OCI-LY3 (cell line): ENCODE measurements at regions not wholly inside any gene's neighbourhood (a gene's known extent, or its start where the extent isn't known, plus 50 kb on each side); places are given as distances from the start of the nearest gene placed in this dataset.

Source experiments
- EZH2phosphoT487 ChIP-seq: fragments of 200-600 bp; shearing (Covaris generic); IDR thresholded peaks from 2 replicates; pipeline ENCODE4 v1.6.1; 2018; ENCODE audit warnings: antibody characterized with exemption, mixed run types, low read depth
- TF ChIP-seq, protein P1 (sequence below): fragments of 200-600, 300-600 bp; sonication (generic); IDR thresholded peaks from 2 replicates; pipeline ENCODE4 v1.5.1; 2014; ENCODE audit warnings: antibody characterized with exemption, low read length, low read depth

DNA sequence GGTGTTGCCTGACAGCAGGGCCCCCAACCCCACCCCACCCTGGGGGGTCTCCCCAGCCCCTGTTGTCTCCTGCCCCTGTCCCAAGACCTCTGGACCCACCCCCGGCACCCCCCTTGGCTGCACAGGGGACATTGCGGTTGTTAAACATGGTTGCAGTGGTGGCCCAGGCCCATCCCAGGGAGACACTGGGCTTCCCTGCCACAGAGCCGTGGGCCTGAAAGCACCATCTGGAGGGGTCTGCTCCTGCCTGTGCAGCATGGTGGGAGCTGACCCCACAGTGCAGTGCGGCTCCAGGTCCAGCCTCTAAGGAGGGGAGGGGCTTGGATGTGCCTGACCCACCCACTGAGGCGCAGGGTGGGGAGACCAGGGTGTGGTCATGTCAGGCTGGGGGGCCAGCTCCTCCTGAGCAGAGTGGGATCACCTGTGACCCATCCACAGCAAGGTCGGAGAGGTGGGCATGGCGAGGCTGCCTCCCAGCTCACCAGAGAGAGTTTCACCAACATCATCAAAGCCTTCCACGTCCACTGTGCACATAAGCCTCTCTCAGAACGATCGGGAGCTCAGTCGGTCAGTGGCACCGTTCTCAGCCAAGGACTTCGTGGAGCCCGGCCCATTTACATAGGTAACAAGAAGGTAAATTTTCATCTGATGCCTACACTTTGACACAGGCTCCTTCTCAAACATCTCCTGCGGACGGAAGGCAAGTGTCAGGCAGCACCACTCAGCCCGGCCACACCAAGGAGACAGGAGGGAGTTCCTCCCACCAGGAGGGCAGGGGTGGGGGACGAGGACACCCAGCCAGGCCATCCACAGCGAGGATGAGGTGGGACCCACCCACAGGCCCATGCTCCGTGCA lies 201.1 kb downstream of the BRD1 start:
- TF ChIP-seq, protein P1, sequence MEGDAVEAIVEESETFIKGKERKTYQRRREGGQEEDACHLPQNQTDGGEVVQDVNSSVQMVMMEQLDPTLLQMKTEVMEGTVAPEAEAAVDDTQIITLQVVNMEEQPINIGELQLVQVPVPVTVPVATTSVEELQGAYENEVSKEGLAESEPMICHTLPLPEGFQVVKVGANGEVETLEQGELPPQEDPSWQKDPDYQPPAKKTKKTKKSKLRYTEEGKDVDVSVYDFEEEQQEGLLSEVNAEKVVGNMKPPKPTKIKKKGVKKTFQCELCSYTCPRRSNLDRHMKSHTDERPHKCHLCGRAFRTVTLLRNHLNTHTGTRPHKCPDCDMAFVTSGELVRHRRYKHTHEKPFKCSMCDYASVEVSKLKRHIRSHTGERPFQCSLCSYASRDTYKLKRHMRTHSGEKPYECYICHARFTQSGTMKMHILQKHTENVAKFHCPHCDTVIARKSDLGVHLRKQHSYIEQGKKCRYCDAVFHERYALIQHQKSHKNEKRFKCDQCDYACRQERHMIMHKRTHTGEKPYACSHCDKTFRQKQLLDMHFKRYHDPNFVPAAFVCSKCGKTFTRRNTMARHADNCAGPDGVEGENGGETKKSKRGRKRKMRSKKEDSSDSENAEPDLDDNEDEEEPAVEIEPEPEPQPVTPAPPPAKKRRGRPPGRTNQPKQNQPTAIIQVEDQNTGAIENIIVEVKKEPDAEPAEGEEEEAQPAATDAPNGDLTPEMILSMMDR = no peak
- no peak for TF ChIP-seq EZH2phosphoT487
